SIG-M5 (cell line): ENCODE measurements at regions not wholly inside any gene's neighbourhood (a gene's known extent, or its start where the extent isn't known, plus 50 kb on each side); places are given as distances from the start of the nearest gene placed in this dataset.
A peak's percentile ranks its signal among the peaks of the same experiment; 100 is the strongest.

Experiments
- DNase-seq: peaks from one replicate; lab custom pipeline; 2025; lab: John Stamatoyannopoulos, UW

- peak; percentile 46 for DNase-seq
Measured at GRCh38 chr13:76440568-76440967, 445.6 kb downstream of the KCTD12 start.

- DNase-seq = no peak
Measured at GRCh38 chr13:76439546-76439945, 446.7 kb downstream of the KCTD12 start.

- no peak for DNase-seq
Measured at GRCh38 chr13:76438050-76438449, 448.2 kb downstream of the KCTD12 start.

GRCh38 chr13:76425935-76426334, 460.3 kb downstream of the KCTD12 start:
- no peak for DNase-seq

- no peak for DNase-seq
Measured at GRCh38 chr13:76421011-76421410, 465.2 kb downstream of the KCTD12 start.

- no peak for DNase-seq
Measured at GRCh38 chr13:76418404-76418803, 467.8 kb downstream of the KCTD12 start.

GRCh38 chr13:76414320-76414719, 471.9 kb downstream of the KCTD12 start:
- DNase-seq = no peak

GRCh38 chr13:76406243-76406642, 480.0 kb downstream of the KCTD12 start:
- DNase-seq = no peak

GRCh38 chr13:76398425-76398824, 487.8 kb downstream of the KCTD12 start:
- no peak for DNase-seq

- no peak for DNase-seq
Measured at GRCh38 chr13:76397413-76397812, 488.8 kb downstream of the KCTD12 start.

GRCh38 chr13:76389321-76389720, 496.9 kb downstream of the KCTD12 start:
- no peak for DNase-seq

GRCh38 chr13:76387566-76387965, 498.6 kb downstream of the KCTD12 start:
- no peak for DNase-seq

GRCh38 chr13:76386321-76386720, 499.9 kb downstream of the KCTD12 start:
- DNase-seq = no peak

GRCh38 chr13:76385586-76385985, 500.6 kb downstream of the KCTD12 start:
- no peak for DNase-seq

- no peak for DNase-seq
Measured at GRCh38 chr13:76383676-76384461, 502.3 kb downstream of the KCTD12 start.

GRCh38 chr13:76380446-76381065, 505.6 kb downstream of the KCTD12 start:
- no peak for DNase-seq

- no peak for DNase-seq
Measured at GRCh38 chr13:76379341-76380105, 506.7 kb downstream of the KCTD12 start.

- no peak for DNase-seq
Measured at GRCh38 chr13:76378767-76379166, 507.4 kb downstream of the KCTD12 start.

GRCh38 chr13:76363682-76364289, 522.4 kb downstream of the KCTD12 start:
- DNase-seq = no peak

GRCh38 chr13:76361868-76362267, 524.3 kb downstream of the KCTD12 start:
- no peak for DNase-seq

- no peak for DNase-seq
Measured at GRCh38 chr13:76351541-76352229, 534.5 kb downstream of the KCTD12 start.

- no peak for DNase-seq
Measured at GRCh38 chr13:76350399-76350798, 535.8 kb downstream of the KCTD12 start.
